Memory B cell (primary cell): ENCODE measurements at regions not wholly inside any gene's neighbourhood (a gene's known extent, or its start where the extent isn't known, plus 50 kb on each side); places are given as distances from the start of the nearest gene placed in this dataset.

ENCODE experiments used
- ATAC-seq: fragments of 150-1000 bp; cut with Tn5 transposase; 2 replicates; pipeline ENCODE4 v1.10.0; 2021; ENCODE audit warnings: low read depth, mild to moderate bottlenecking, moderate library complexity
- DNase-seq, 2 donors: peaks; one replicate each; pipeline ENCODE4 v3.0.0; 2022; ENCODE audit warnings: low spot score in 2 of 2
- H3K27ac Mint-ChIP-seq: one replicate; pipeline ENCODE4 v1.8.0; 2022; ENCODE audit warnings: mild to moderate bottlenecking, moderate library complexity, mixed read lengths
- H3K27me3 Mint-ChIP-seq: one replicate; pipeline ENCODE4 v1.8.0; 2022; ENCODE audit warnings: mixed read lengths
- H3K36me3 Mint-ChIP-seq: one replicate; pipeline ENCODE4 v1.8.0; 2022; ENCODE audit warnings: mild to moderate bottlenecking, mixed read lengths
- H3K4me1 Mint-ChIP-seq: one replicate; pipeline ENCODE4 v1.8.0; 2022; ENCODE audit warnings: mixed read lengths
- H3K4me3 Mint-ChIP-seq: one replicate; pipeline ENCODE4 v1.8.0; 2022; ENCODE audit warnings: mild to moderate bottlenecking, moderate library complexity, mixed read lengths
- H3K9me3 Mint-ChIP-seq: one replicate; pipeline ENCODE4 v1.8.0; 2022; ENCODE audit warnings: mixed read lengths

DNA sequence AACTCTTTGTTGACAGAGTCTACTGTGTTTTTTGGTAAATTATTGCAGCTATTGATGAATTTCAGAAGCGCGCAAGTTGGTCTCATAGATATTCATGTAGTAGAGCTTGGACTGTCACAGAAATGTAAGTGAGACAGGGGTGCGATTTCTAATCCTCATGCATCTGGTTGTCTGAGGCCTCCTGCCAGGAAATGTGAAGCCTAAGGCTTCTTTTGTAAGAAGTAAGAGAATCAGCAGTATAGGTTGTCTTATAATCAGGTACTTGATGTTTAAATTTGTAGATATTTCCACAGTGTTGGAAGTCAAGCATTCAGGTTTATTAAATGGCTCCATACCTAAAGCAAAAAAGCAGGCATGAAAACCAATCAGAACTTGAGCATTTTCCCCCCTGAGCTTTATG, 332.9 kb upstream of the FMN2 start:
- no peaks in the 10 kb centered on the region for H3K27me3 Mint-ChIP-seq
- DNase-seq (no peak), ATAC-seq (no peak)
- H3K27ac Mint-ChIP-seq: no peak overlapping the region
- peaks cover 2% of the 10 kb centered on the region for H3K9me3 Mint-ChIP-seq
- no peaks in the 10 kb centered on the region for H3K4me1 Mint-ChIP-seq
- no peaks in the 10 kb centered on the region for H3K36me3 Mint-ChIP-seq
- H3K4me3 Mint-ChIP-seq: no peak overlapping the region

DNA sequence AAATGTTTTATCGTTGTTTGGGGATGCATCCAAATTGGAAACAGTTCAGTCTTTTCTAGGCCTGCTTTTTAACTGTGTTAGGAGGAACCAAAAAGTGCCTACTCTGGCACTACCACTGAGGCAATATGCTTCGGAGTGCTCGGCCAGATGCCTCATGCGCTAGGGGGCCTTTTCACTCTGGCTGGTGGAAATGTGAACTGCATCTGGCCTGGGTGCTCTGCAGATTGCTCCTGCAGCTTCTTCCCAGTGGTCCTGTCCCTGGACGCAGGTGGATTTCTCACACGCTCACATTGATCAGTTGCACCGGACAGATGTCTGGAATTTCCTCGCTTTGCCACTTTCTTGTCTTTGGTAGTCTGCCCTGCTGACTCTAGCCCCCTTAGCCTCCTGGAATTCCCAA, 330.2 kb upstream of the FMN2 start:
- DNase-seq (no peak), ATAC-seq (no peak)
- no peak overlapping the region for H3K4me3 Mint-ChIP-seq
- no peaks in the 10 kb centered on the region for H3K4me1 Mint-ChIP-seq
- no peaks in the 10 kb centered on the region for H3K36me3 Mint-ChIP-seq
- H3K27ac Mint-ChIP-seq: no peak overlapping the region
- peaks cover 3% of the 10 kb centered on the region for H3K9me3 Mint-ChIP-seq
- no peaks in the 10 kb centered on the region for H3K27me3 Mint-ChIP-seq

DNA sequence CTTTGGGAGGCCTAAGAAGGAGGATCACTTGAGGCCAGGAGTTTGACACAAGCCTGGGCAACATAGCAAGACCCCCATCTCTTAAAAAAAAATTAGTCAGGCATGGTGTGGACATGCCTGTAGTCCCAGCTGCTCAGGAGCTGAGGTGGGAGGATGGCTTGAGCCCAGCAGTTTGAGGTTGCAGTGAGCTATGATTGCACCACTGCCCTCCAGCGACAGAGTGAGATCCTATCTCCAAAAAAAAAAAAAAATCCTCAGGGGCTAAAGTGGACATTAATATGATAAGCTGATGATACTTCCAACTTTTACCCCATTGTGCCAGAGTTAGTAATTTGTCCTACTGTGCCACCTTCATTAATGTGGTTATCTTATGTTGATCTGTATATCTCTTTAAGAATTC, 327.8 kb upstream of the FMN2 start:
- H3K27ac Mint-ChIP-seq: no peak overlapping the region

DNA sequence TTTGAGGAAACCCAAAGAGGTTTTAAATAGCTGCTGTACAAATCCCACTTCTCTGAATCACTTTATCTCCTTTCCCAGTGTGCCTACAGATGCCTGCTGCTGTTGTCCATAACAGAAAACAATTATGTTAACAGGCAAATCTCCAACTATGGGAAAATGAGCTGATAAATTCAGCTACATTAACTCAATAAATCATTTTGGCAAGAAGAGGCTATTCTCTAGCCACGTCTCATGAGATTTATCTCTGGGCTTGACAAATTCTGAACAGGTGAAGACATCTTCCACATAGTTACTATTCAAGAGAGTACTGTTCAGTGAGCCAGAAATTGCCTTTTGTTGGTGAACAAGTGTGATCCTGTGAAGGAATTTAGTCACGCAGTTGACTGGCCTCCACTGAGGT, 327.1 kb upstream of the FMN2 start:
- Mint-ChIP-seq H3K4me1 (no peaks in the 10 kb centered on the region), H3K36me3 (no peaks in the 10 kb centered on the region), H3K27ac (no peak overlapping the region), H3K27me3 (no peaks in the 10 kb centered on the region), H3K9me3 (peaks cover 3% of the 10 kb centered on the region), H3K4me3 (no peak overlapping the region)
- no peak for DNase-seq
- ATAC-seq: no peak

More for the DNA sequence above, 327.8 kb upstream of the FMN2 start:
- Mint-ChIP-seq H3K9me3 (peaks cover 3% of the 10 kb centered on the region), H3K27me3 (no peaks in the 10 kb centered on the region), H3K36me3 (no peaks in the 10 kb centered on the region), H3K4me3 (no peak overlapping the region), H3K4me1 (no peaks in the 10 kb centered on the region)
- ATAC-seq: no peak
- DNase-seq: no peak

DNA sequence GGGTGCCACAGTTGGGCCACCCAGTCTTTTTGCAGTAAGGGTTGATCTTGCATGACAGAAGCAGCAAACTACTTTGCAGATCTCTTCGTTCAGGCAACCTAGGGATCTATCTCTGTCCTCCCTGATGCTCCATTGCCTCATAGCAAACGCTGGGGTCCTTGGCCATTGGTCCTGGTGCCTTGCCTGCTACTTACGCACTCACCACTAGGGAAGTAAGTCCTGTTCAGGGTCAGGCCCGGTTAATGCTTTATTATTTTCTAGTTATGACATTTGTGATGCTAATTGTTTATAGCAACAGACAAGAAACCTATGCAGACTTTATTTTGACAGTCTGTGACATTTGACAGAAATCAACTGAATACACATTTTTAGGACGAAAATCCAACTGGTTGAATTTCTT, 326.5 kb upstream of the FMN2 start:
- H3K4me3 Mint-ChIP-seq: no peak overlapping the region
- DNase-seq: no peak
- H3K36me3 Mint-ChIP-seq: no peaks in the 10 kb centered on the region
- ATAC-seq: no peak
- H3K4me1 Mint-ChIP-seq: no peaks in the 10 kb centered on the region
- H3K27me3 Mint-ChIP-seq: no peaks in the 10 kb centered on the region
- no peak overlapping the region for H3K27ac Mint-ChIP-seq
- H3K9me3 Mint-ChIP-seq: peaks cover 3% of the 10 kb centered on the region

DNA sequence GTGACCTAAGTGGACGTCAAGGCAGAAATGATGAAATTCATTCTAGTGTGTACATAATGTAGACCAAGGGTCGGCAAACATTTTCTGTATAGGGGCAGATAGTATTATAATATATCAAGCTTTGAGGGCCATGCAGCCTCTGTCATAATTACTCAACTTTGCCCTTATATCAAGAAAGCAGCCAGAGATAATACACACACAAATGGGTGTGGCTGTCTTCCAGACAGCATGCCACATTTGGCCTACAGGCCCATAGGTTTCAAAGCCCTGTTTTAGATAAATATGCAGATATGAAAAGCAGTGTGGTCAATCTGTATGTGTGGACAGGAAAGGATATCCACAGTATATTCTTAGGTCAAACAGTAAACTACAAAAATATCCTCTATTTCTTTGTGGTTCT, 320.1 kb upstream of the FMN2 start:
- H3K27ac Mint-ChIP-seq: no peak overlapping the region

DNA sequence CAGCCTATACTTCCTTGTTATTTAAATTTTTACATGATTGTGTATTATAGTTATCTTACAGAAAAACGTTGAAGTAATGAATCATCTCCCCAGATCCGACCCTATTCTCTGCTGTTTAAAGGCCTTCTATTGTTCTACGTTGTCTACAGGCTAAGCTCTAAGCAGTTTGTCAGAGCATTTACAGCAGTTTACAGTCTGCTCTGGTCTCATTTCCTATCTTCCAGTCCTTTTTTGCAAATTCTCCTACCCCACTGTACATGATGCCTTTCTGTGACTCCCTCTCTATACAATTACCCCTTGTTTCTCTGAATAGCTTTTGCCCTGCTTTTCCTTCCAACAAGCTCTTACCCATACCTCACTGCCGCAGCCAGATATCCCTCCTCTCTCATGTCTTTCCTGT, 319.2 kb upstream of the FMN2 start:
- Mint-ChIP-seq H3K4me3 (no peak overlapping the region), H3K4me1 (no peaks in the 10 kb centered on the region), H3K36me3 (no peaks in the 10 kb centered on the region), H3K9me3 (peaks cover 8% of the 10 kb centered on the region), H3K27ac (no peak overlapping the region), H3K27me3 (no peaks in the 10 kb centered on the region)
- no peak for DNase-seq
- ATAC-seq: no peak

More for the DNA sequence above, 320.1 kb upstream of the FMN2 start:
- Mint-ChIP-seq H3K9me3 (peaks cover 8% of the 10 kb centered on the region), H3K4me3 (no peak overlapping the region), H3K27me3 (no peaks in the 10 kb centered on the region), H3K36me3 (no peaks in the 10 kb centered on the region), H3K4me1 (no peaks in the 10 kb centered on the region)
- DNase-seq (no peak), ATAC-seq (no peak)

DNA sequence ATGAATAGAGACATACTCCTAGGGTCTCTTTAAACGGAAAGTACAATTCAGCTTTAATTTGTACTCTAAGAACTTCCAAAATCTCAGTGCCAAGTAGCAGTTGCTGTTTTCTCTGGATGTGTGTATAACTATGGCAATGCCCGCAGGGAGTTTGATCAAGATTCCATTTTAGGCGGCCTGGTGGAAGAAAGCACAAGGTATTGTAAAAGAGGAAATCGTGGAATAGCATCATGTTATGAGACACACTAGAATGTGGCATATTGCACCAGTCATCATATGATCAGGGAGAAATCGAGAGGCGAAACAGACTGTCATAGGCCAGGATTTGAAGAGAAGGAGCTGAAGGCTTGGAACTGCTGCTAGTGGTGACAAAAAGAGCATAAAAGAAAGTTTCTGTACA, 316.2 kb upstream of the FMN2 start:
- H3K36me3 Mint-ChIP-seq: no peaks in the 10 kb centered on the region
- no peak for DNase-seq
- peaks cover 10% of the 10 kb centered on the region for H3K9me3 Mint-ChIP-seq
- no peak overlapping the region for H3K4me3 Mint-ChIP-seq
- no peaks in the 10 kb centered on the region for H3K4me1 Mint-ChIP-seq
- no peak overlapping the region for H3K27ac Mint-ChIP-seq
- ATAC-seq: no peak
- H3K27me3 Mint-ChIP-seq: no peaks in the 10 kb centered on the region

DNA sequence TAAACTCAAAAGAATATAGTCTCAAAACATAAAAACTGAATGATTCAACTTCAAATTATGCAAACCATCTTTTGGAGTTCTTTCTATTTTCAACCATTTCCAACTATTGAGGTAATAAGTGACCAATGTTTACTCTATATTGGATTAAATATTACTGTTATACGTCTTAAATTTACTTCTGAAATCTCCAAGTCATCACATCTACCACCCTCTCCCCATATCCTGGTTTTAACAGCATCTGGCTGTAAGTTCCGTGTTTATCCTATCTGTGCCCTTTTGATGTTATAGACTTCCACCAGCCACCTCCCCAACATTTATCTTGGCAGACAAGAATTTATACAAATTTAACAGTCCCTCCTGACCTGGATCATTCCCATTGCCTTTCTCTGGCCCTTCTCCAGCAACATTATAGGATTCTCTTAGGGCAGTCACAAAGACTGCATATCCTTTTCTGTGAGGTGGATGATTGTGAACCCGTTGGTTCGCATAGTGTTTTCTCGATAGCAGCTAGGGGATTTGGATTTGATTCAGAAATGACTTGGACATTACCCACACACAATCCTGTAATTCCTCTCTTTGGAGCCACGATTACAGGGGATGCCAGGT, 313.4 kb upstream of the FMN2 start:
- H3K4me1 Mint-ChIP-seq: no peaks in the 10 kb centered on the region
- no peak overlapping the region for H3K4me3 Mint-ChIP-seq
- peaks cover 5% of the 10 kb centered on the region for H3K9me3 Mint-ChIP-seq
- DNase-seq (no peak), ATAC-seq (no peak)
- no peaks in the 10 kb centered on the region for H3K36me3 Mint-ChIP-seq
- H3K27me3 Mint-ChIP-seq: no peaks in the 10 kb centered on the region
- no peak overlapping the region for H3K27ac Mint-ChIP-seq

DNA sequence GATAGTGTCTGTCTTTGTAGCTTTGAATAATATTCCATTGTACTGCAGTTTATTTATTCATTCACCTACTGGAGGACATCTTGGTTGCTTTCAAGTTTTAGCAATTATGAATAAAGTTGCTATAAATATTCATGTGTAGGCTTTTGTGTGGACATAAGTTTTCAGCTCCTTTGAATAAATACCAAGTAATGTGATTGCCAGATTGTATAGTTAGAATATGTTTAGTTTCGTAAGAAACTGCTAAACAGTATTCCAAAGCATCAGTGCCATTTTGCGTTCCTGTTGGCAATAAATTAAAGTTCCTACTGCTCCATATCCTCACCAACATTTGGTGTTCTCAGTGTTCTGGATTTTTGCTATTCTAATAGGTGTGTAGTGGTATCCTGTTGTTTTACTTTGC, 311.7 kb upstream of the FMN2 start:
- H3K4me3 Mint-ChIP-seq: no peak overlapping the region
- ATAC-seq: no peak

DNA sequence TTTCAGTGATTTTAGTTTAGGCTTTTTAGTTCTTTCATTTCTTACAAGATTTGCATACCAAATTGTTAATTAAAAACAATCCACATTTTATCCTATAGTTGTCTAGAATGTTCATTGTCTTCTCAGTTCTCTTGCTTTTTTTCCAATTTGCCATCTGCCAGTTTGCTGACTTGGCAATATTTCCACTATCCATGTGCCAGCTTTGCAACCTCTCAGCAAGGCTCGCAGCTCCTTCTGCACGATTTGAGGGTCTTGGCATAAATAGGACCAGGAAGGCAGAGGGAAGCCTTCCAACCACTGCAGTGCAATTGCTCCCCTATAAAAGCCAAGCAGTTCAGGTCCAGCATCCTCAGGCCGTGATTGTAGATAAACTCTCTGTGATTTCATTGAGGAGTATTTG, 306.8 kb upstream of the FMN2 start:
- Mint-ChIP-seq H3K9me3 (peaks cover 5% of the 10 kb centered on the region), H3K4me1 (no peaks in the 10 kb centered on the region), H3K27ac (no peak overlapping the region), H3K4me3 (no peak overlapping the region), H3K27me3 (no peaks in the 10 kb centered on the region), H3K36me3 (no peaks in the 10 kb centered on the region)
- ATAC-seq: no peak
- DNase-seq: no peak

More for the DNA sequence above, 311.7 kb upstream of the FMN2 start:
- peaks cover 6% of the 10 kb centered on the region for H3K9me3 Mint-ChIP-seq
- DNase-seq: no peak
- H3K4me1 Mint-ChIP-seq: no peaks in the 10 kb centered on the region
- H3K27me3 Mint-ChIP-seq: no peaks in the 10 kb centered on the region
- H3K36me3 Mint-ChIP-seq: no peaks in the 10 kb centered on the region
- H3K27ac Mint-ChIP-seq: no peak overlapping the region

DNA sequence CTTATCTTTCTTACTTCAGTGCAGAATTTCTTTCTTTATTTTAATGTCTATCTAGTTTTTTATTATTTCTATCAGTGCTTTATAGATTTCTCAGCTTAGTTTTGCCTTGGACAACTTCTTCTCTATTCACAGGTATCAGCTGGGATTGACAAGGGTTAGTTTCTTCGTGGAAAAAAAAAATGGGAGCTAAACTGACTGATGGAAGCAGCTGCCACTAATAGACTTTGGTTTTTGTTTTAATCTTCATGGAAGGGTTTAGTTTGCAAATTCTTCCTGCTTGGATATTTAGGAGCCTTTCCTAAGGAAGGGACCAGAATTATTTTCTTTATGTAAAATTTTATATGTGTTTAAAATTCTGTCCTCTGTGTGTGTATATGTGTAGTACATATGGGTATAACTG, 306.1 kb upstream of the FMN2 start:
- Mint-ChIP-seq H3K4me1 (no peaks in the 10 kb centered on the region), H3K4me3 (no peak overlapping the region), H3K27me3 (no peaks in the 10 kb centered on the region), H3K27ac (no peak overlapping the region), H3K36me3 (no peaks in the 10 kb centered on the region), H3K9me3 (peaks cover 7% of the 10 kb centered on the region)
- no peak for DNase-seq
- ATAC-seq: no peak

DNA sequence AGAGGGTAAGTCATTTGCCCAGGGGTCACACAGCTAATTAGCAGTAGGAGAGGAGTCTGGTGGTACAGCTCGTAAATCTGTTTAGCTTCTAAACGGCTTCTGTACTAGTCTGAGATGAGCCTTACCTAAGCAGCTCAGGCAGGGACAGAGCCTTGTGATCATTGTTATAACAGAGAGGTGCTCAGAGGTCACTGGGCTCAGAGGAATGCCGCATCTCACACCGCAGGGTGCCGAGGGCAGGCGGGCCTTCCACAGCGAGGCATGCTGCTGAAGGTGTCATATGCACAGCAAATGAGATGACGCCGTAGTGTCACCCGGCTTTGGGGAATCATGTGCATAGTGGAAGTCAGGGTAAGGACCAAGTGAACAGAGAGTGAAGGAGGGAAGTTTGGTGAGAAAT, 305.2 kb upstream of the FMN2 start:
- Mint-ChIP-seq H3K4me1 (no peaks in the 10 kb centered on the region), H3K27ac (no peak overlapping the region), H3K4me3 (no peak overlapping the region), H3K9me3 (peaks cover 6% of the 10 kb centered on the region), H3K36me3 (no peaks in the 10 kb centered on the region), H3K27me3 (no peaks in the 10 kb centered on the region)
- ATAC-seq (no peak), DNase-seq (no peak)

DNA sequence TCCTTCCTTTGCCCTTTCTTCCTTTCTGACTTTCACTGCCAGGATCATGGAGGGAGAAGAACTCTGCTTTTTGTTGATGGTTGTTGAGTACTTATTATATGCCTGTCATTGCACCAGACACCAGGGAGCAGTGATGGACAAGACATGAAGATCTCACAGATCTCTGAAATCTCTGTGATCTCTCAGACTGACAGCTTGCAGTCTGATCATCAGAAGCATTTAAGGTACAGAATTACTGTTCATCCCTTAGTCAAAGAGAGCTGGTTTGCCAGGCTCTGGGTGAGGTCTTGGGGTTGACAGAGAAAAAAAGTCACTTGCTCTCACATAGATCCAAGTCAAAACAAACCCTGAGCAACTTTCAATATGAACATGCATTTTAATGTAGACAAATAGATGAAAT, 299.5 kb upstream of the FMN2 start:
- Mint-ChIP-seq H3K27me3 (no peaks in the 10 kb centered on the region), H3K36me3 (no peaks in the 10 kb centered on the region), H3K4me1 (no peaks in the 10 kb centered on the region), H3K4me3 (no peak overlapping the region), H3K27ac (no peak overlapping the region), H3K9me3 (peaks cover 2% of the 10 kb centered on the region)
- no peak for ATAC-seq
- DNase-seq: no peak

DNA sequence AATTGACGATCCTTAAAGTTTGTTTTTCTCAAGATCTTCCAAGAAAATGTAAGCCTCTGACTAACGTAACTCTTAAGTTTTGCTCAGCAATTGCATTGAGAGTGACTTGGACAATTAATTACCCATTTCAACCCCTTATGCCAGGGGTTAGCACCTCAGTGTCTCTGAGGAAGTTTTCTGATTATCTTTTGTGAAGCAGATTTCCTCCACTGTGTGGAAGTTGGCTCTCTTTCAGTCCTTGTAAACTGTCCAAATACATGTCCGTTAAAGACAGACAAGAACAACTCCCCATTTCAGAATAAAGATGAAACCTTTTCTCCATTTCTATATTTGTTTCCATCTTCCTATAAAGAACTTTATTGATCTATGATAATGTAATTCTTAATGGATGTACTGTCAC, 296.4 kb upstream of the FMN2 start:
- Mint-ChIP-seq H3K4me3 (no peak overlapping the region), H3K27me3 (no peaks in the 10 kb centered on the region), H3K4me1 (no peaks in the 10 kb centered on the region), H3K27ac (no peak overlapping the region), H3K36me3 (no peaks in the 10 kb centered on the region), H3K9me3 (no peaks in the 10 kb centered on the region)
- DNase-seq (no peak), ATAC-seq (no peak)
